GM12865 (cell line): ENCODE measurements at regions not wholly inside any gene's neighbourhood (a gene's known extent, or its start where the extent isn't known, plus 50 kb on each side); places are given as distances from the start of the nearest gene placed in this dataset.

ENCODE experiments used
- DNase-seq: peaks from one replicate; pipeline ENCODE4 v3.0.0; 2010; ENCODE audit warnings: low read depth
- H3K4me3 ChIP-seq: 2 replicates; pipeline ENCODE4 v1.5.1; 2011; ENCODE audit warnings: mild to moderate bottlenecking, low read depth, low read length, control low read depth
- TF ChIP-seq, protein P1 (sequence below): IDR thresholded peaks from 2 replicates; pipeline ENCODE4 v1.5.1; 2011; ENCODE audit warnings: low read length, control low read depth, low read depth, inconsistent platforms; ENCODE audit not compliant: insufficient read depth; ENCODE audit errors: missing control alignments

DNA sequence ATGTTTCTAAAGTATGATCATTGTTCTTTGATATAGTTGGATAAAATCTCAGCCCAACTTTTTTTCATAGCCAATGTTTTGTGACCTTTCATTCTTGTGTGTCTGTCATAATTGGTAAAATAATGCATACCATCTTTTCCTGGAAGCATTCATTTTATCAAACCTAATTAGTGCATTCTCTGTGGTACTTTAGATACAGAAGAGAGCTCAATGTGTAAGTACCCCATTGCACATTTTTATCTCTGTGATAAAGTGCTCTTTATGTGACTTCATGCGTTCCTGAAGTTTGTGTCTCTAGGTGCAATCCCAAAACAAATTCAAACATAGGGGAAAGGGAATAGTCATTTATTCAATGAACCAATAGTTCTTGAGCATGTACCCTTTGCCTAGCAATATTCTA lies 628.5 kb downstream of the GBE1 start:
- TF ChIP-seq, protein P1, sequence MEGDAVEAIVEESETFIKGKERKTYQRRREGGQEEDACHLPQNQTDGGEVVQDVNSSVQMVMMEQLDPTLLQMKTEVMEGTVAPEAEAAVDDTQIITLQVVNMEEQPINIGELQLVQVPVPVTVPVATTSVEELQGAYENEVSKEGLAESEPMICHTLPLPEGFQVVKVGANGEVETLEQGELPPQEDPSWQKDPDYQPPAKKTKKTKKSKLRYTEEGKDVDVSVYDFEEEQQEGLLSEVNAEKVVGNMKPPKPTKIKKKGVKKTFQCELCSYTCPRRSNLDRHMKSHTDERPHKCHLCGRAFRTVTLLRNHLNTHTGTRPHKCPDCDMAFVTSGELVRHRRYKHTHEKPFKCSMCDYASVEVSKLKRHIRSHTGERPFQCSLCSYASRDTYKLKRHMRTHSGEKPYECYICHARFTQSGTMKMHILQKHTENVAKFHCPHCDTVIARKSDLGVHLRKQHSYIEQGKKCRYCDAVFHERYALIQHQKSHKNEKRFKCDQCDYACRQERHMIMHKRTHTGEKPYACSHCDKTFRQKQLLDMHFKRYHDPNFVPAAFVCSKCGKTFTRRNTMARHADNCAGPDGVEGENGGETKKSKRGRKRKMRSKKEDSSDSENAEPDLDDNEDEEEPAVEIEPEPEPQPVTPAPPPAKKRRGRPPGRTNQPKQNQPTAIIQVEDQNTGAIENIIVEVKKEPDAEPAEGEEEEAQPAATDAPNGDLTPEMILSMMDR, result no peak
- DNase-seq, result no peak
- H3K4me3 ChIP-seq, result no peak overlapping the region

DNA sequence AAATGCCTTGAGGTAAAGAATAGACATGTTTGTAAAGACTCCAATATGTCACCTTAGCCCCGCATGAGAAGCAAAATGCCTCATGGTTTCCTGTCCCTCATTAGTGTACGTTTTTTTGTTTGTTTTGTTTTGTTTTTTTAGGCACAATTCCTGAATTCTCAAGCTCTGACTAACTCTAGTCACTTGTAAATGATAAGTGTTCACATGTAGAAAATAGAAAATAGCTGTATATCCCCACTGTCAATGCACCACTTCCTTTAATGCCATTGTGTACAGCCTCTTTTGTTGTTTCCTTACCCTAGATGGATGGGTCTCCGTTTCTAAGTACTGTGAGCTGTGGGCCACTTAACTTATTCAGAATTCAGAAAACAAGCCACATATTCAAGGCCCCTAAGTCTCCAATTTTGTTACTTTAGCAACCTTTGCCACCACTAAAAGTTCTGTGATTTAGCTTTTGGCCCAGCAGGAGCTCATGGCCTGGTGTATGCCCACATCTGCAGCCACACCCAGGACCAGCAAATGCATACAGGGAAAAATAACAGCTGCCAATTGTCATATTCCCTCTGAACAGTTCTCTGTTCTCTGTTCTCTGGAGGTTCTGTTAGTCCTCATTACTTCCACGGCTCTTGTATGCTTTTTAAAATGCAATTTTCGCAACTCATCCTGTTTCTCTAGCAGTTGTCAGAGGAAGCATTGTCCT lies 655.5 kb downstream of the GBE1 start:
- no peak overlapping the region for H3K4me3 ChIP-seq
- no peak for DNase-seq
- TF ChIP-seq, protein P1, result no peak

DNA sequence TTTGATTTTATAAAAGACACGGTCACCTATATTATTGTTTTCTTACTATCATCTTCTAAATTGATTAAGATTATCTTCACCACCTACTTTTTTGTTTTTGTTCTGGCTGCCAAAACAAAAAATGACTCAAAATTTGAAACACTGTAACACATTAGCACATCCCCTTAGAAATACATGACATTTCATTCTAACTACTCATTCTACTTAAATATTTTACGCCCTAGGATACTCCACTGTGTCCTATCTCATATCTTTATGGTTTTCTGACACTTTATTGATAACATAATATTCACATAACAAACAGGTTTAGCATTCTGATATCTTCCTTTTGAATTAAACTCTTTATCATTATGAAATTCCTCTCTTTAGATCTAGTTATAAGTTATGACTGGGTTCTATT lies 656.2 kb downstream of the GBE1 start:
- TF ChIP-seq, protein P1, result no peak
- no peak for DNase-seq

DNA sequence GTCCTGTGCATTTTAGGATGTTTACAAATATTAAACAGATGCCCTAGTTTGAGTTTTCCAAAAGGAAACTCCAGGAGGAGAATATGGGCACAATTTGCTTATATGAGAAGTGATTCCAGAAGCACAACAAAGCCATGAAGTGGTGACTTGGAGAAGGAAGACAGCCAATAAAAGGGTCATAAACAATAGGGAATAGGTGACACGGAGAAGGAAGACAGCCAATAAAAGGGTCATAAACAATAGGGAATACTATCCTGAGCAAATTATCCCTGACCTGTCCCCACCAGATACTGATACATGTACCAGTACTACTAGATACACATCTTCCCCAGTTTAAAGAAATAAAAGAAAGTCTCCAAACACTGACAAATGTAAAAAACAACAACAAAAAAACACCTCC lies 663.6 kb downstream of the GBE1 start:
- no peak overlapping the region for H3K4me3 ChIP-seq
- TF ChIP-seq, protein P1, result no peak
- no peak for DNase-seq

More for the DNA sequence above, 656.2 kb downstream of the GBE1 start:
- no peak overlapping the region for H3K4me3 ChIP-seq

DNA sequence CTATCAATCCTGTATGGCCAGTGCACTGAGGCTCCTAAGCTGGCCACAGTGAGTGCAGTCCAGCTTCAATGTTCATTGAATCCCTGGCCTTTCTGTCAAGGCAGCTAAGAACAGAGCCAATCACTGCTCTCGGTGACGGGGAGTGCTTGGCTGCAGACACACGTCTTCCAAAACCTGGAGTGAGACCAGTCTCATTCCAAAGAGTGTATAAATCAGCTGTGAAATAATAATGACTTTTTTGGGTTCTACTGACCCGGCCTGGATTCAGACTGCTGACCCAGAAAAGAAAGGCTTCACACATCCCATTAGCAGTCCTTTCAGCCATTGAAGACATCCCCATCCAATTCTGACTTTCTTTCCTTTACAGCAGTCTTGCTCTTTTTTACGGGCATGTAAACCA lies 665.5 kb downstream of the GBE1 start:
- no peak for DNase-seq
- no peak overlapping the region for H3K4me3 ChIP-seq
- TF ChIP-seq, protein P1, result no peak

DNA sequence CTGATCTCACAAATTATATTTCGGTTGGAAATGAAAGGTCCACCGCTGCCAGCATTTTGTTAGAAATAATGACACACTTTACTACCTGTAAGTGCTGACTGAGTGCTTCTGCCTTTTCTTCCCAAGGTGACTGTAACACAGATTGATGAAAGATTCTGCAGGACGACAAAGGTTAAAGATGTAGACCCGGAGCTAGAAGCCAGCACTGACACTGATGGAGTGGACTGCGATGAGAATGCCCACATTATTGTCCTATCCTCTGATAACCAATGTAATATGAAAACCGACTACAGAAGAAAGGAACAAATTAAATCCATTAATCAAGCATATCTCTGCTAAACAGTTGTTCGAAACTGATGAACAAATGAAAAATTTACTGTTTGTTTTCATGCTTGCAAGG lies 666.5 kb downstream of the GBE1 start:
- TF ChIP-seq, protein P1, result no peak

DNA sequence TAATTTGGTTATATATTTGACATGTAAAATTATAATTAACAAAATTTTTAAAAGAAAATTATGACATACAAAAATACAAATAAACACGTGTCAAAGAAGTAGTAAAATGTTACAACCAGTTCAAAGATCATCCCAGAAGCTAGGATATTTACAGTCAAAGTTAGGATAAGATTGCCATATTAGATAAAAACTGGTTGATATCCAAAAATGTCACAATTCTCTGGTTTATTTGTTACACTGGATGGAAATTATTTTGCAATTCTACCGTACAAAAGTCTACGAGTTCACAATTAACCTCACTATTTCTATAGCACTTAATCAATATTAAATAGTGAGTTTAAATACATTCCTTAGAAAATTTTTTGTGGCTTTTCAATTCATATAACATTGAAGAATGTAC lies 673.8 kb downstream of the GBE1 start:
- no peak overlapping the region for H3K4me3 ChIP-seq
- TF ChIP-seq, protein P1, result no peak
- no peak for DNase-seq

More for the DNA sequence above, 666.5 kb downstream of the GBE1 start:
- H3K4me3 ChIP-seq, result no peak overlapping the region
- no peak for DNase-seq
